MM.1S (cell line): ENCODE measurements at regions not wholly inside any gene's neighbourhood (a gene's known extent, or its start where the extent isn't known, plus 50 kb on each side); places are given as distances from the start of the nearest gene placed in this dataset.

Source experiments
- DNase-seq: peaks from one replicate; pipeline ENCODE4 v3.0.0-alpha.2; 2015
- H2AFZ ChIP-seq: fragments of 300-600 bp; sonication (generic); 2 replicates; pipeline ENCODE4 v1.6.0; 2016; ENCODE audit warnings: antibody characterized with exemption, low read length
- H3F3A ChIP-seq: fragments of 300-600 bp; sonication (generic); 2 replicates; pipeline ENCODE4 v1.6.1; 2016; ENCODE audit warnings: mild to moderate bottlenecking, antibody characterized with exemption, low read length, moderate library complexity, mixed read lengths; ENCODE audit not compliant: insufficient read depth
- H3K27ac ChIP-seq: fragments of 300-600 bp; sonication (generic); 2 replicates; pipeline ENCODE4 v1.5.1; 2016; ENCODE audit warnings: mild to moderate bottlenecking, low read length
- H3K27me3 ChIP-seq: fragments of 300-600 bp; sonication (generic); replicated peaks from 2 replicates; pipeline ENCODE4 v1.6.0; 2016; ENCODE audit warnings: low read length; ENCODE audit not compliant: insufficient read depth
- H3K36me3 ChIP-seq: fragments of 300-600 bp; sonication (generic); replicated peaks from 2 replicates; pipeline ENCODE4 v1.6.1; 2016; ENCODE audit warnings: mild to moderate bottlenecking, low read length, mixed read lengths; ENCODE audit not compliant: insufficient read depth
- H3K4me1 ChIP-seq: fragments of 300-600 bp; sonication (generic); 2 replicates; pipeline ENCODE4 v1.6.1; 2016; ENCODE audit warnings: low read length, mixed read lengths
- H3K4me2 ChIP-seq: fragments of 300-600 bp; sonication (generic); 2 replicates; pipeline ENCODE4 v1.6.0; 2016; ENCODE audit warnings: low read depth, low read length
- H3K4me3 ChIP-seq: fragments of 300-600 bp; sonication (generic); 2 replicates; pipeline ENCODE4 v1.5.1; 2016; ENCODE audit warnings: low read length, mixed read lengths
- H3K79me2 ChIP-seq: fragments of 300-600 bp; sonication (generic); 2 replicates; pipeline ENCODE4 v1.6.1; 2016; ENCODE audit warnings: mixed run types, low read length, mixed read lengths
- H3K9ac ChIP-seq: fragments of 300-600 bp; sonication (generic); 2 replicates; pipeline ENCODE4 v1.6.1; 2016; ENCODE audit warnings: low read length, mixed read lengths
- H3K9me2 ChIP-seq: fragments of 300-600 bp; sonication (generic); replicated peaks from 2 replicates; pipeline ENCODE4 v1.6.1; 2016; ENCODE audit warnings: mild to moderate bottlenecking, low read length, mixed read lengths; ENCODE audit not compliant: insufficient read depth
- H3K9me3 ChIP-seq: fragments of 300-600 bp; sonication (generic); replicated peaks from 2 replicates; pipeline ENCODE4 v1.6.1; 2016; ENCODE audit warnings: mild to moderate bottlenecking, low read length, mixed read lengths; ENCODE audit not compliant: insufficient read depth
- H4K20me1 ChIP-seq: fragments of 300-600 bp; sonication (generic); 2 replicates; pipeline ENCODE4 v1.6.1; 2016; ENCODE audit warnings: mild to moderate bottlenecking, low read length, moderate library complexity, mixed read lengths; ENCODE audit not compliant: insufficient read depth
- CTCF ChIP-seq: fragments of 300-600 bp; sonication (generic); IDR thresholded peaks from 2 replicates; pipeline ENCODE4 v1.5.1; 2016; ENCODE audit warnings: antibody characterized with exemption, low read length, mixed read lengths
- EZH2 ChIP-seq: fragments of 300-600 bp; sonication (generic); optimal IDR thresholded peaks from 2 replicates; pipeline ENCODE3; 2017; ENCODE audit warnings: low read depth, mild to moderate bottlenecking, antibody characterized with exemption, low read length, mixed read lengths
- EZH2phosphoT487 ChIP-seq: fragments of 300-600 bp; sonication (generic); IDR thresholded peaks from 2 replicates; pipeline ENCODE4 v1.6.1; 2018; ENCODE audit warnings: antibody characterized with exemption, low read length

- Histone ChIP-seq H3K27ac (peak overlapping the region; percentile 51; the same call in 1 of the 2 replicates), H3K4me3 (no peak overlapping the region), H3K9me2 (no peaks in the 10 kb centered on the region), H3K79me2 (no peaks in the 10 kb centered on the region), H2AFZ (no peak overlapping the region), H3K4me2 (peak overlapping the region; percentile 43), H3F3A (peaks cover 14% of the 10 kb centered on the region; the same call in 1 of the 2 replicates), H3K4me1 (peaks cover 24% of the 10 kb centered on the region), H4K20me1 (no peaks in the 10 kb centered on the region), H3K36me3 (no peaks in the 10 kb centered on the region), H3K9me3 (no peaks in the 10 kb centered on the region), H3K27me3 (no peaks in the 10 kb centered on the region), H3K9ac (no peak overlapping the region)
- DNase-seq = peak; percentile 82
- TF ChIP-seq CTCF = no peak
- no peak for TF ChIP-seq EZH2
- no peak for TF ChIP-seq EZH2phosphoT487
Observed at GRCh38 chr10:61286686-61287085, 166.5 kb downstream of the TMEM26 start.

- no peak overlapping the region for H3K9ac ChIP-seq
- no peak overlapping the region for H2AFZ ChIP-seq
- no peak for DNase-seq
- no peaks in the 10 kb centered on the region for H3K36me3 ChIP-seq
- peaks cover 14% of the 10 kb centered on the region; the same call in 1 of the 2 replicates for H3F3A ChIP-seq
- H3K4me1 ChIP-seq = peaks cover 24% of the 10 kb centered on the region
- H3K27ac ChIP-seq = no peak overlapping the region
- H3K9me2 ChIP-seq = no peaks in the 10 kb centered on the region
- TF ChIP-seq EZH2 (no peak), EZH2phosphoT487 (no peak), CTCF (no peak)
- peak overlapping the region; percentile 43; the same call in 1 of the 2 replicates for H3K4me2 ChIP-seq
- H4K20me1 ChIP-seq = no peaks in the 10 kb centered on the region
- no peaks in the 10 kb centered on the region for H3K79me2 ChIP-seq
- H3K27me3 ChIP-seq = no peaks in the 10 kb centered on the region
- no peaks in the 10 kb centered on the region for H3K9me3 ChIP-seq
- no peak overlapping the region for H3K4me3 ChIP-seq
Observed at GRCh38 chr10:61285749-61286148, 167.4 kb downstream of the TMEM26 start.

GRCh38 chr10:61284222-61284890 lies 168.8 kb downstream of the TMEM26 start:
- H3K4me3 ChIP-seq = no peak overlapping the region
- no peaks in the 10 kb centered on the region for H3K9me2 ChIP-seq
- H3K4me1 ChIP-seq = peaks cover 24% of the 10 kb centered on the region
- no peaks in the 10 kb centered on the region for H3K27me3 ChIP-seq
- TF ChIP-seq CTCF = peak; percentile 64
- no peak for TF ChIP-seq EZH2phosphoT487
- H3K4me2 ChIP-seq = peak overlapping the region; percentile 21
- no peaks in the 10 kb centered on the region for H3K36me3 ChIP-seq
- H4K20me1 ChIP-seq = no peaks in the 10 kb centered on the region
- no peaks in the 10 kb centered on the region for H3K9me3 ChIP-seq
- no peak overlapping the region for H3K9ac ChIP-seq
- no peak overlapping the region for H3K27ac ChIP-seq
- H3K79me2 ChIP-seq = no peaks in the 10 kb centered on the region
- H2AFZ ChIP-seq = no peak overlapping the region
- peaks cover 14% of the 10 kb centered on the region; the same call in 1 of the 2 replicates for H3F3A ChIP-seq
- peak; percentile 58 for DNase-seq
